Stimulated activated CD4-positive, alpha-beta T cell treated with anti-CD3 and anti-CD28 coated beads, Interleukin-1b, Interleukin-23, amount 100 ng/mL, for 24 hours (primary cell): ENCODE measurements at regions not wholly inside any gene's neighbourhood (a gene's known extent, or its start where the extent isn't known, plus 50 kb on each side); places are given as distances from the start of the nearest gene placed in this dataset.
A peak's percentile ranks its signal among the peaks of the same experiment; 100 is the strongest.

Experiments used
- DNase-seq, 4 experiments: peaks; one replicate each; pipeline ENCODE4 v3.0.0-alpha.2; 2020; ENCODE audit warnings: low read depth in 4 of 4, low spot score in 1 of 4

- DNase-seq: no peak
Observed at GRCh38 chr5:38207343-38207742, 51.0 kb upstream of the EGFLAM start.

GRCh38 chr5:38202741-38203140 is 55.6 kb upstream of the EGFLAM start:
- no peak for DNase-seq

- no peak for DNase-seq
Observed at GRCh38 chr5:38200872-38201557, 57.3 kb upstream of the EGFLAM start.

- DNase-seq: no peak
Observed at GRCh38 chr5:38197118-38197517, 61.2 kb upstream of the EGFLAM start.

DNA sequence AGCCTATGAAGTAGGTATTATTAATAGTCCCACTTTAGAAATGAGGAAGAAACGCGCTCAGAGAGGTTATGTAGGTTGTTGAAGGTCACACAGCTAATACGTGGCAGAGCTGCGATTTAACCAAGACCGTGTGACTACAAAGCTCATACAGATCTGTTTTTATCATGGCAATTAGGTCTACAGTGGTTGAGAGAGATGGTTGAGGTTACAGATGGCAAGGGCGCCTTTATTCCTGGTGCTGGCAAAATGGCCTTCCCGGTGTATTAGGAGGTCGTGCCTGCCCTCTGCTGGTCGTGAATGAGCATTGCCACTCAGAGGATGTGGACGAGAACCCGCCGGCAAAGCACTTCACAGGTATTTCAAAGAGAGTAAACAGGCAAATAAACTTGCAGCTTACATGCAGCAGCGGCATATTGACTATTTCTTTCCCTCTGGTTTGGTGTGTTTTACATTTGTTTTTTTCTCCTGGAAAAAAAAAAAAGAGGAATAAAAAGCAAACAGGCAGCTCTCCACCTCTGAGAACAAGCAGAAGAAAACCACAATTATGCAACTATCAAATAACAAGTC is 65.3 kb upstream of the EGFLAM start:
- peak; percentile 16 to 41 (median 30) for DNase-seq

GRCh38 chr5:38191693-38192092 is 66.7 kb upstream of the EGFLAM start:
- no peak for DNase-seq

- DNase-seq: no peak
Observed at GRCh38 chr5:38190111-38190510, 68.2 kb upstream of the EGFLAM start.

- no peak for DNase-seq
Observed at GRCh38 chr5:38189081-38189504, 69.3 kb upstream of the EGFLAM start.

GRCh38 chr5:38188591-38188990 is 69.8 kb upstream of the EGFLAM start:
- DNase-seq: no peak

DNA sequence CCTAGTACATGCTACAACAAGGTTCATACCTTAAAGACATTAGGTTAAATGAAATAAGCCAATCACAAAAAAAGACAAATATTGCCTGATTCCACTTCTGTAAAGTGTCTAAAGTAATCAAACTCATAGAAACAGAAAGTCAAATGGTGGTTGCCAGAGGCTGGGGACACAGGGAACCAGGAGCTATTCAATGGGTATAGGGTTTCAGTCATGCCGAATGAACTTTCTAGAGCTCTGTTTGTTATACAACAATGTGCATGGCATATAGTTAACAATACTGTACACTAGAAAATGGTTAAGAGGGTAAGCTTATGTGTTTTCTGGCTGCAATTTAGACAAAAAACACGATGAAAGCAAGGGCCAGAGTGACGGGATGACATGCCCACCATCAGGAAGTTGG is 70.8 kb upstream of the EGFLAM start:
- DNase-seq: no peak

GRCh38 chr5:38184627-38185026 is 73.7 kb upstream of the EGFLAM start:
- DNase-seq: no peak

DNA sequence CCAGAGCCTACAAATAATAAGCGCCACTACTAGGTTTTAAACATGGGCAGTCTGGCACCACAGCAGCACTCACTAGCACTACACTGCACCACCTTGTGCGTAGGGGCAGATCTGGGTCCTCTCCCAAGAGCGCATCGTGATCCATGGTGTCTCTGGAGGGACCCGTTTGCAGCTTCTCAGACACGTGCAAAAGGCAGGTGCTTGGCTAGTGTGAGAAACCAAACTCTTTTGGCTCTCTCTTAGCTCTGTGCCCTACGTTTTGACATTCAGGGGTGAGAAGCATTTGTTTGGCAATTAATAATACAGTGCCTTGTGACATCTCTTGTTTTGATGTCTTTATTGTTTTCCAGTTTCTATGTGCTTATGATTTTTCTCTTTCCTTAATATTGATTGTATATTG is 75.4 kb upstream of the EGFLAM start:
- DNase-seq: no peak

- DNase-seq: no peak
Observed at GRCh38 chr5:38168029-38168428, 90.3 kb upstream of the EGFLAM start.

DNA sequence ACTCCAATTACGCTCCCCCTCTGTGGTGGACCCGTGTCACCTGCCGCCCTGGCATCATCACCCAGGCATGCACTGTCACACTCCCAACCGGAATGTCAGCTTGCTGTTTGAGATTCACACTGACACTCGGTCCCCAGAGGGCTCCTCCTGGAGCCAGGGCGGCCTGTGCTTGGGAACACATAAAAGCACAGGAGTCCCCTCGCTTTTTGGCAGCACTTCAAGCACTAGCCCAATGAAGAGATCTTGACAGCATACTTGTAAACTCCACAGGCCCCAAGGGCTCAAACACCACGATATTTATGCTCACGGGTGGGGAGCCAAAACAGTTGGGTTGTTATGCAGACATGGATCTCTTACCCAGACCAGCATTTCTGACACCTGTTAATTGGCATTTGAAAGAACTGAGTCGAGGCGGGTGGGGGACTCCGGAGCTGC is 90.8 kb upstream of the EGFLAM start:
- DNase-seq: no peak

DNA sequence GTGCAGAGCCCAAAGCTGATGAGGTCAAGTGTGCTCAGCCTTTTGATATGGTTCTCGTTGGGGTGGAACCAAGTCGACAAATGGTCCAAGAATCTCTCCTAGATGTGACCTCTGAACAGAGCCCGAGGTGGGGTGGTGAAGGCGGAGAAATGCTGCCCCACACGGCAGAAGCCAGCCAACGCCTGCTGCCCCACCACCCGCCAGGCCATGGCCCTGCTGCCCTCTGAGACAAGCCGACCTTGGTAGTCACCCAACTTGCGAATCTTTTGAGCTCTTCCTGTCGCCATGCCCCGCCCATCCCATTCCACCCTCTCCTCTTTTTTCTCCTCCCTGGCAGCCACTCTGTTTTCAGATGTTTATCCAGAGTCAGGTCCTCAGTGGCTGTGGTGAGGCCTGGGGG is 91.5 kb upstream of the EGFLAM start:
- DNase-seq: no peak

GRCh38 chr5:38165435-38165834 is 92.9 kb upstream of the EGFLAM start:
- no peak for DNase-seq

DNA sequence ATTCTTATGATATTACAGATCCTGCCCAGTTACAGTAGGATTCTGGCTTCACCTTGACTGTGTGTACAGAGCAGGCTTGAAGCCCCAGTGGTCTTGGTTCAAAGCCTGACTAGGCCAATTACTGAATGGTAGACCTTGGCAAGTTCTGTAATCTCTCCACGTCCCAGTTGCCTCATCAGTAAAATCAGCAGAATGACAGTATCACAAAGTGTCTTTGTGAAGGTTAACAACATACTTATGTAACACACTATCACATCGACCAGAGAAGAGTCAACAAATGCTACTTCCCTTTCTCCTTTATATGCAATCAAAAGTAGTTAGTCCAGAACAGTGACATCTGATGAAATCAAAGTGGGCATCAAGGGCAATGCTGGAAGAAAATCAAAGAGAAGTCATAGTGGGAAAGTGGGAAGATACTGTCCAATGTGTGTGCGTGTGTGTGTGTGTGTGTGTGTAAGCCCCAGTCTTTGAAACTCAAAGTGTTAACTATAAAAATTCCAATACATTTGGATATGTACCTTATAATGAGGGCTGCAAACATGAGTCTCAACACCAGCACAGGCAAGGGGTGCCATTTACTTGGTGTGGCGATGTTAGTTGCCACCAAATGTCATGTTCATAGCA is 93.5 kb upstream of the EGFLAM start:
- no peak for DNase-seq

- DNase-seq: no peak
Observed at GRCh38 chr5:38163636-38164237, 94.6 kb upstream of the EGFLAM start.

- DNase-seq: no peak
Observed at GRCh38 chr5:38162625-38163024, 95.7 kb upstream of the EGFLAM start.

DNA sequence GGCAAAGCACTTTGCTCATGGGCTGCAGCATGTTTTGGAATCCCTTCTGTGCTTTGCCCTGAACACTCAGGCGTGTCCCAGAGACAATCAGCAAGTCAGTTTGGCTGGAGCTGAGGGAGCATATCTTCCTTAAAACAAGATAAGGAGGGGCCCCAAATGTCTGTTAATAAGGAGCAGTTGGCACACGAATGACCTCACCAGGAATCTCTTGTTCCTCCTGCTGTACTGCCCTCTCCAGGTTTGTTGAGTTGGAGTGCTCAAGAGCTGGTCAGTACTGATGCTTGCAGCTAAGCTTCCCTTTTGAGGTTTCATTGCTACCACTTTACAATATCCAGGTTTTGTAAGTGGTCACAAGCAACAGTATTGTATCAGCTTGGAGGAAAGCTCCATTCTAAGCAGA is 101.3 kb upstream of the EGFLAM start:
- no peak for DNase-seq

DNA sequence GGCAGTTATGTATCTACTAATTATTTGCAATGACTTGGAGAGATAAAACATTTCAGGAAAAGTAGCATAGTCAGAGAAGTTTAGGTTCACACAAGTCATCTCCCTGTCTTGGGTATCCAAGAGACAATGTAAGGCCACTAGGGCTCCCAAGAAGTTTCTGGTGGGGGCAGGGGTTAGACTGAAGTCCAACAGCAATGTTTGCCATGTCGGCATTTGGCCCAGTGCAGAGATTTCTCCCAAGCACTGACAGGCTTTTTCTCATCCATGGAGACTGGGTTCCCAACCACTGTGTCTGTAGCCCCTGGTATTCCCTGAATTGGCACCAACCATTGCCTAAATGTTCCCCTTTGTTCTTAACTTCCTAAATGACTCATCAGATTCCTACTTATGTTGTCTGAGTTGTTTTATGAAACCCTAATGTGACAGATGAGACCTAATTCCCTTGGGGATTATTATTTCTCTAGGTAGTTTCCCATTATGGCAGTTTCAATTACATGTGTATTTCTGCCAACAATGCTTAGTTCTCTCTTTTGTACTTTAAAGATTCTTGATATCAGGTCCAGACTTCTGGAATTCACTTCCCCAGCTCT is 103.6 kb upstream of the EGFLAM start:
- no peak for DNase-seq

DNA sequence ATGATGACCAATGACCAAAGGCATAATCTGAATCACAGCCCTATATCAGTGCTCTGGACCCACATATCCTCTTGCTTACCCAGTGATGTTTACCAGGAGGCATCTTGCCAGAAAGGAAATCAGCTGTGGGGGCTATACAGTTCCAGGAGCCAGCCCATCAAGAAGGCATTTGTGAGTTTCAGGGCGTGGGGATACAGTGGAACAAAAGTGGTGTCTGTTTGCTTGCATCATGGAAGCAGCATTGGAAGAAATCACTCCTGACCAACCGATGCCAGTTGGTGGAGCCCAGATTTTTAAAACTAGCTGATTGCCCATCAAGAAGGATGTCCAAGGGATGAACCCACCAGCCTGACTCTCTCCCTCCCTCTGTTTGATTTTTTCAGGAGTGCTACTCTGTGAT is 106.5 kb upstream of the EGFLAM start:
- DNase-seq: no peak
